Keratinocyte (primary cell): ENCODE measurements at regions not wholly inside any gene's neighbourhood (a gene's known extent, or its start where the extent isn't known, plus 50 kb on each side); places are given as distances from the start of the nearest gene placed in this dataset.

Source experiments
- DNase-seq: peaks from one replicate; pipeline ENCODE4 v3.0.0-alpha.2; 2011; ENCODE audit warnings: low read depth, missing footprints, low spot score
- FAIRE-seq: peaks from 2 replicates; lab custom pipeline; 2011; peaks lifted over from hg19 to GRCh38; lab: Jason Lieb, UNC
- H2AFZ ChIP-seq: 2 replicates; pipeline ENCODE4 v1.6.0; 2012; ENCODE audit warnings: low read length, control low read depth, inconsistent platforms; ENCODE audit not compliant: control insufficient read depth
- H3K27ac ChIP-seq: 2 replicates; pipeline ENCODE4 v1.5.1; 2011; ENCODE audit warnings: low read length; ENCODE audit not compliant: control insufficient read depth, insufficient read depth
- H3K27me3 ChIP-seq: 3 replicates; pipeline ENCODE4 v1.6.0; 2011; ENCODE audit warnings: low read length; ENCODE audit not compliant: control insufficient read depth, insufficient read depth; ENCODE audit errors: extremely low read depth
- H3K36me3 ChIP-seq, 2 experiments: 2 replicates in 1 of 2; 3 replicates in 1 of 2; pipeline ENCODE4 v1.5.1; 2011; ENCODE audit warnings: low read length in 2 of 2, mild to moderate bottlenecking in 1 of 2; ENCODE audit not compliant: control insufficient read depth in 2 of 2, insufficient read depth in 2 of 2; ENCODE audit errors: extremely low read depth in 1 of 2
- H3K4me1 ChIP-seq: 3 replicates; pipeline ENCODE4 v1.5.1; 2011; ENCODE audit warnings: low read length; ENCODE audit not compliant: control insufficient read depth, insufficient read depth; ENCODE audit errors: extremely low read depth
- H3K4me2 ChIP-seq: 3 replicates; pipeline ENCODE4 v1.6.0; 2011; ENCODE audit warnings: low read depth, low read length; ENCODE audit not compliant: control insufficient read depth, insufficient read depth; ENCODE audit errors: extremely low read depth
- H3K4me3 ChIP-seq, 3 experiments: fragments of 200-600 bp in 1 of 3; sonication (generic) in 1 of 3; 2 replicates in 2 of 3; 3 replicates in 1 of 3; pipeline ENCODE4 v1.5.1; 2011 to 2016; ENCODE audit warnings: low read length in 3 of 3, mild to moderate bottlenecking in 3 of 3, control low read depth in 2 of 3, inconsistent platforms in 1 of 3, low read depth in 1 of 3, mixed read lengths in 1 of 3, mixed run types in 1 of 3, moderate library complexity in 1 of 3; ENCODE audit not compliant: control insufficient read depth in 2 of 3, insufficient read depth in 2 of 3; ENCODE audit errors: extremely low read depth in 1 of 3
- H3K79me2 ChIP-seq: 2 replicates; pipeline ENCODE4 v1.6.0; 2012; ENCODE audit warnings: low read length; ENCODE audit not compliant: control insufficient read depth, insufficient read depth
- H3K9ac ChIP-seq: 3 replicates; pipeline ENCODE4 v1.6.0; 2011; ENCODE audit warnings: low read length; ENCODE audit not compliant: control insufficient read depth, insufficient read depth; ENCODE audit errors: extremely low read depth
- H3K9me1 ChIP-seq: 3 replicates; pipeline ENCODE4 v1.6.0; 2011; ENCODE audit warnings: low read length; ENCODE audit not compliant: control insufficient read depth, insufficient read depth; ENCODE audit errors: extremely low read depth
- H3K9me3 ChIP-seq: 2 replicates; pipeline ENCODE4 v1.5.1; 2012; ENCODE audit warnings: low read depth, low read length; ENCODE audit not compliant: control insufficient read depth
- H4K20me1 ChIP-seq: 3 replicates; pipeline ENCODE4 v1.6.0; 2011; ENCODE audit warnings: low read length; ENCODE audit not compliant: control insufficient read depth, insufficient read depth; ENCODE audit errors: extremely low read depth
- CTCF ChIP-seq, 3 experiments: IDR thresholded peaks in 1 of 3; conservative IDR thresholded peaks in 1 of 3; optimal IDR thresholded peaks in 1 of 3; 2 replicates in 2 of 3; 3 replicates in 1 of 3; pipeline versions ENCODE3 to v1.5.1; 2011; ENCODE audit warnings: low read length in 3 of 3, mild to moderate bottlenecking in 3 of 3, moderate library complexity in 2 of 3, control low read depth in 1 of 3, inconsistent platforms in 1 of 3; ENCODE audit not compliant: insufficient read depth in 2 of 3; ENCODE audit errors: extremely low read depth in 1 of 3
- EZH2 ChIP-seq: IDR thresholded peaks from one replicate; pipeline ENCODE4 v1.6.1; 2012; ENCODE audit warnings: inconsistent platforms, mild to moderate bottlenecking, low read length, moderate library complexity
- dilution Hi-C: fragments of 300-500 bp; cut with MboI; formaldehyde crosslinking; loops from one replicate; pipeline ENCODE4 v1.7.0; 2020; ENCODE audit warnings: low sequenced_read_pairs; ENCODE audit not compliant: extremely low pct_ligation_motif_present

GRCh38 chr19:28871099-28871725, 341.7 kb downstream of the UQCRFS1 start:
- no peak overlapping the region for H2AFZ ChIP-seq
- no peak for DNase-seq

GRCh38 chr19:28869459-28869858, 343.5 kb downstream of the UQCRFS1 start:
- H3K4me3 ChIP-seq = no peak overlapping the region
- H3K4me1 ChIP-seq = no peaks in the 10 kb centered on the region
- no peak for DNase-seq
- no peaks in the 10 kb centered on the region for H4K20me1 ChIP-seq
- no peaks in the 10 kb centered on the region for H3K36me3 ChIP-seq
- no peaks in the 10 kb centered on the region for H3K27me3 ChIP-seq
- FAIRE-seq = no peak
- dilution Hi-C loops = no loop called here
- H3K9ac ChIP-seq = no peak overlapping the region
- H3K9me3 ChIP-seq = peaks cover 6% of the 10 kb centered on the region
- no peak overlapping the region for H3K4me2 ChIP-seq
- H3K79me2 ChIP-seq = no peaks in the 10 kb centered on the region
- no peak overlapping the region for H3K27ac ChIP-seq
- TF ChIP-seq EZH2 (no peak), CTCF (optimal IDR thresholded peaks at IDR 0.05 in 1 of 3, IDR thresholded peaks at IDR 0.05 in 1 of 3, conservative IDR thresholded peaks at IDR 0.05 in 1 of 3; ENCODE audit: extremely low read depth in 1 of 3, insufficient read depth in 2 of 3, low read length in 3 of 3) (no peak)
- H3K9me1 ChIP-seq = no peaks in the 10 kb centered on the region
- H2AFZ ChIP-seq = no peak overlapping the region

More at GRCh38 chr19:28871099-28871725, 341.7 kb downstream of the UQCRFS1 start:
- Histone ChIP-seq H3K36me3 (no peaks in the 10 kb centered on the region), H3K9me3 (peaks cover 6% of the 10 kb centered on the region), H3K27me3 (no peaks in the 10 kb centered on the region), H3K4me3 (no peak overlapping the region), H3K4me2 (no peak overlapping the region), H4K20me1 (no peaks in the 10 kb centered on the region), H3K9me1 (no peaks in the 10 kb centered on the region), H3K4me1 (no peaks in the 10 kb centered on the region), H3K27ac (no peak overlapping the region), H3K79me2 (no peaks in the 10 kb centered on the region), H3K9ac (no peak overlapping the region)
- TF ChIP-seq EZH2 (no peak), CTCF (optimal IDR thresholded peaks at IDR 0.05 in 1 of 3, IDR thresholded peaks at IDR 0.05 in 1 of 3, conservative IDR thresholded peaks at IDR 0.05 in 1 of 3; ENCODE audit: extremely low read depth in 1 of 3, insufficient read depth in 2 of 3, low read length in 3 of 3) (no peak)
- dilution Hi-C loops = no loop called here
- no peak for FAIRE-seq
